ENCODE measurements at regions not wholly inside any gene's neighbourhood (a gene's known extent, or its start where the extent isn't known, plus 50 kb on each side); places are given as distances from the start of the nearest gene placed in this dataset.

- Histone ChIP-seq H3K9me3 (ENCODE audit: insufficient read depth, low read depth, low read length) (peaks cover 2% of the 10 kb centered on the region), H3K27me3 (ENCODE audit: insufficient read depth, low read length) (no peaks in the 10 kb centered on the region), H3K36me3 (ENCODE audit: insufficient read depth, low read depth, low read length) (no peaks in the 10 kb centered on the region), H3K4me1 (ENCODE audit: insufficient read depth, low read length) (no peaks in the 10 kb centered on the region), H3K4me3 (ENCODE audit: low read length) (no peak overlapping the region), H3K27ac (ENCODE audit: low read length) (no peak overlapping the region), H3K9ac (ENCODE audit: low read depth, low read length) (no peak overlapping the region)
Measured at GRCh38 chr4:38452542-38452941, 211.5 kb upstream of the KLF3 start.

- no peak overlapping the region for H3K4me3 ChIP-seq (ENCODE audit: low read length)
Measured at GRCh38 chr4:38453253-38453881, 210.6 kb upstream of the KLF3 start.

GRCh38 chr4:38454284-38454683, 209.7 kb upstream of the KLF3 start:
- Histone ChIP-seq H3K4me1 (ENCODE audit: insufficient read depth, low read length) (no peaks in the 10 kb centered on the region), H3K27ac (ENCODE audit: low read length) (no peak overlapping the region), H3K36me3 (ENCODE audit: insufficient read depth, low read depth, low read length) (no peaks in the 10 kb centered on the region), H3K9ac (ENCODE audit: low read depth, low read length) (no peak overlapping the region), H3K9me3 (ENCODE audit: insufficient read depth, low read depth, low read length) (no peaks in the 10 kb centered on the region; the same call in 1 of the 2 replicates), H3K4me3 (ENCODE audit: low read length) (no peak overlapping the region), H3K27me3 (ENCODE audit: insufficient read depth, low read length) (no peaks in the 10 kb centered on the region)

More at GRCh38 chr4:38453253-38453881, 210.6 kb upstream of the KLF3 start:
- Histone ChIP-seq H3K27me3 (ENCODE audit: insufficient read depth, low read length) (no peaks in the 10 kb centered on the region), H3K27ac (ENCODE audit: low read length) (no peak overlapping the region), H3K9me3 (ENCODE audit: insufficient read depth, low read depth, low read length) (peaks cover 2% of the 10 kb centered on the region), H3K4me1 (ENCODE audit: insufficient read depth, low read length) (no peaks in the 10 kb centered on the region), H3K36me3 (ENCODE audit: insufficient read depth, low read depth, low read length) (no peaks in the 10 kb centered on the region), H3K9ac (ENCODE audit: low read depth, low read length) (no peak overlapping the region)

DNA sequence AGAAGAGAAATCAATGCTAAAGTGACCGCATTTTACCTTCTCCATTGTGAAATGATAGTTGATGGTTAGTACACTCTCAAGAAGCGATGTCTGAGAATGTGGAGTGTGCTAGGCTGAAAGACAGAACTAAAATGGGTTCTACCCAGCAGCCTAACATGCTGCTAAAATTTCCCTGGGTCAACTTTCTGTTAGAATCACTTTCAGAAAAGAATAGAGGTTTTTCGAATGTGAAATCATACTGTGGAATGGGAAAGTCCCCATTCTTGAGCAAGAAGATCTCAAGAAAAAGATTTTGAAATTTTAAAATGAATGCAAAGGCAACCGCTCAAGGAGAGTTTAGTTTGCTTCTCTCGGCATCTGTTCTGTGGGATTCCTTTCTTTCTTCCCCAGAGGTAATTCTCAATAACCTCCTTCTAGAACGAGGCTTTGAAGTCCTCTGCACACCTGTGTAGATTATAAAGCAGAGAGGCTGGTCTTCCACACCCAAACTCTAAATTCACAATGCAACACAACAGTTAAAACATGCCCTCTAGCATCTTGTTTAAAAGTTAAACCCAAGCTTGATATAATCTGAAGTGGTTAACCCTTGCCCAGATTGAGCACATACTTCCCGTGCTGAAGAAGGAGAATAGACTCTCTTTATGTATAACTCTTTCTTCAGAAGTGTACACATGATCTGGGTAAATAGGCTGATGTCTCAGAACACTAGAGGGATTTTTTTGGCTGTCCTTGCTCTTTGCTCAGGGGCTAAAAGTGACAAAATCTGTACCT, 208.7 kb upstream of the KLF3 start:
- H3K27ac ChIP-seq (ENCODE audit: low read length) = no peak overlapping the region
- H3K9me3 ChIP-seq (ENCODE audit: insufficient read depth, low read depth, low read length) = no peaks in the 10 kb centered on the region
- no peak overlapping the region for H3K4me3 ChIP-seq (ENCODE audit: low read length)
- H3K27me3 ChIP-seq (ENCODE audit: insufficient read depth, low read length) = no peaks in the 10 kb centered on the region
- no peaks in the 10 kb centered on the region for H3K4me1 ChIP-seq (ENCODE audit: insufficient read depth, low read length)
- no peaks in the 10 kb centered on the region for H3K36me3 ChIP-seq (ENCODE audit: insufficient read depth, low read depth, low read length)
- no peak overlapping the region for H3K9ac ChIP-seq (ENCODE audit: low read depth, low read length)

DNA sequence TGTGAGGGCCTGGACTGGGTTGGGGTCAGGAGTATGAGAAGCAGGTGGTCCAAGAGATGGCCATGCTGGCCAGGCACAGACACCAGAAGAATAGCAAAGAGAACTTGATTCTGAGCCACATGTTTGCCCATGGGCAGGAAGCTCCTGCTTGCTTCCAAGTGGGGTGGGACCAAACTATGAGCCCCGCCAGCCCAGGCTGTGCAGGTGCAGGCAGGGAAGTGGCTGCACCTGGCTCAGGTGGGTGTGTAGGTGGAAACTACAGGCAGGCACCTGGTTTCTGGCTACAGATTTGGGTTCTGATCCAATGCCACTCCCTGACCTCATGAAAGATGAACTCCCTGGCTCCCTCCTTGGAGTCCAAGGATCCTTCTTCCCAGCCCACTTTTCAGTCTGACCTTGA, 207.9 kb upstream of the KLF3 start:
- H3K9me3 ChIP-seq (ENCODE audit: insufficient read depth, low read depth, low read length) = no peaks in the 10 kb centered on the region
- H3K27me3 ChIP-seq (ENCODE audit: insufficient read depth, low read length) = no peaks in the 10 kb centered on the region
- H3K36me3 ChIP-seq (ENCODE audit: insufficient read depth, low read depth, low read length) = no peaks in the 10 kb centered on the region
- no peak overlapping the region for H3K27ac ChIP-seq (ENCODE audit: low read length)
- no peak overlapping the region for H3K4me3 ChIP-seq (ENCODE audit: low read length)
- no peaks in the 10 kb centered on the region for H3K4me1 ChIP-seq (ENCODE audit: insufficient read depth, low read length)
- H3K9ac ChIP-seq (ENCODE audit: low read depth, low read length) = no peak overlapping the region

DNA sequence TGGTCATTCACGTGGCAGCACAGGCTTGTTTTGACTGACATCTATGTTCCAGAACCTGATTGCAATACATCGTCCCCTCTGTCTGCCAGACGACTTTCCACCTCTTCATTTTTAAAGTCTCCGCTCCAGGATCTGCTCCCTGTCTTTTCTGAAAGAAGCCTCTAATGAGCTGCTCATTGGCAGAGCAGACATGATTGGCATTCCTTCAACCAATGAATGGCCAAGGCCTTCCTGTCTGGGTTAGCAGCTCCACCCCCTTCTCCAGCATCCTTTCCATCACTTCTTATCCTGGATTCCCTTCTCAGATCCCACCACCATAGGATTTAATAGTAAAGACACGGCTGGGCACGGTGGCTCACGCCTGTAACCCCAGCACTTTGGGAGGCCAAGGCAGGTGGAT, 202.7 kb upstream of the KLF3 start:
- no peaks in the 10 kb centered on the region for H3K36me3 ChIP-seq (ENCODE audit: insufficient read depth, low read depth, low read length)
- no peak overlapping the region for H3K27ac ChIP-seq (ENCODE audit: low read length)
- H3K4me3 ChIP-seq (ENCODE audit: low read length) = no peak overlapping the region
- 0 out of 2 replicates have a peak, but pooled peaks cover 3% of the 10 kb centered on the region for H3K9me3 ChIP-seq (ENCODE audit: insufficient read depth, low read depth, low read length)
- H3K27me3 ChIP-seq (ENCODE audit: insufficient read depth, low read length) = no peaks in the 10 kb centered on the region
- no peak overlapping the region for H3K9ac ChIP-seq (ENCODE audit: low read depth, low read length)
- H3K4me1 ChIP-seq (ENCODE audit: insufficient read depth, low read length) = no peaks in the 10 kb centered on the region

DNA sequence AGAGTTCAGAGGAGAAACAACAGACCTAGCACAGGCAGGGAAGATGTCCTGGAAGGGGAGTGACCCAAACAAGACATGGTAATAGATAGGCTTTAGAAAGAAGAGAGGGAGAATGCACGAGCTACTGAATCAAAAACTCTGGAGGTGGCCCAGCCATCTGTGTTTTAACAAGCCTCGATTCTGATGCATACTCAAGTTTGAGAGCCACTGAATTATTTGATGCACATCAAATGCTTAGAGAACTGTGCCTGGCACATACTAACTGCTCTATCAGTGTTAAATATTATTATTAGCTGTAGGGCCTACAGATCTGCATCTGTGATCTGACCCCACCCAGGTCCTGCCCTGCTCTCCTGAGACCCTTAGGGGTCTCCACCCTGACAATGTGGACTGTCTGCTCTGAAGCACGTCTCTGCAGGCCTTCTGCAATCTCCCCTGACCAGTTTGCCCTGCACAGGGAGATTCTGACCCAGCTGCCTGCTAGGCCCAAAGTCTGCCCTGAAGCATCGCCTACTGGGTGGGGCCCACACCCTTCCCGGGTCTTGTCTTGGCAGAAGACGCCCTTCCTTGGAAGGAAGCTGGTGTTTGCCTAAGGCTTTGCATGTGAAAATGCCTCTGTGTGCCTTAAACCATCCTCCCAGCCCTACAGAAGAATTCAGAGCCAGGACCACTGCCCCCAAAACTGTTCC, 201.5 kb upstream of the KLF3 start:
- H3K36me3 ChIP-seq (ENCODE audit: insufficient read depth, low read depth, low read length) = no peaks in the 10 kb centered on the region
- peaks cover 15% of the 10 kb centered on the region; the same call in 1 of the 2 replicates for H3K9me3 ChIP-seq (ENCODE audit: insufficient read depth, low read depth, low read length)
- no peaks in the 10 kb centered on the region for H3K4me1 ChIP-seq (ENCODE audit: insufficient read depth, low read length)
- no peak overlapping the region for H3K27ac ChIP-seq (ENCODE audit: low read length)
- H3K9ac ChIP-seq (ENCODE audit: low read depth, low read length) = no peak overlapping the region
- H3K4me3 ChIP-seq (ENCODE audit: low read length) = no peak overlapping the region
- H3K27me3 ChIP-seq (ENCODE audit: insufficient read depth, low read length) = no peaks in the 10 kb centered on the region

DNA sequence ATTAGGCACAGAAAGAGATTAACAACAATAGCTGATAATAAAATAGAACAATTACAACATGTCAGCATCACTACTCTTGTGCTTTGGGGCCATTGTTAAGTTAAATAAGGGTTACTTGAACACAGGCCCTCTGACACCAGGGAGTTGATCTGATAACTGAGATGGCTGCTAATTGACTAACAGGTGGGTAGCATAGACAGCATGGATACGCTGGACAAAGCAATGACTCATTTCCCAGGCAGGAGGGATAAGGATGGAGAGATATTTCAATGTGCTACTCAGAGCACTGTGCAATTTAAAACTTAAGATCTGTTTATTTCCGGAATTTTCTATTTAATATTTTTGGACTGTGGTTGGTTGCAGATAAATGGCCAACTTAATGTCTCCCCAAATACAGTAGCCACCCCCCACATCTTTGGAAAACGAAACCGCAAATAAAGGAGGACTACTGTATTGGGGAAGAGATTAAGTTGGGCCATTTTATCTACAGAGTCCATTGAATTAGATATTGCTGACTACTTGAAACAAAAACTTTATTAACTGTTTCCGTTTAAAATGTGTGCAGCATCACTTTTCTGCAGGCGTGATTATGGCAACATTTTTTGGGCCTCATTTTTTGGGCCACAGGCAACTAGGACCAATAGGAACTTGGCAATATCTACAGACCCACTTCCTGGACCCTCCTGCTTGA, 200.6 kb upstream of the KLF3 start:
- Histone ChIP-seq H3K36me3 (ENCODE audit: insufficient read depth, low read depth, low read length) (no peaks in the 10 kb centered on the region), H3K9ac (ENCODE audit: low read depth, low read length) (no peak overlapping the region), H3K27ac (ENCODE audit: low read length) (no peak overlapping the region), H3K4me3 (ENCODE audit: low read length) (no peak overlapping the region), H3K27me3 (ENCODE audit: insufficient read depth, low read length) (no peaks in the 10 kb centered on the region), H3K4me1 (ENCODE audit: insufficient read depth, low read length) (no peaks in the 10 kb centered on the region), H3K9me3 (ENCODE audit: insufficient read depth, low read depth, low read length) (peaks cover 16% of the 10 kb centered on the region; the same call in 1 of the 2 replicates)

DNA sequence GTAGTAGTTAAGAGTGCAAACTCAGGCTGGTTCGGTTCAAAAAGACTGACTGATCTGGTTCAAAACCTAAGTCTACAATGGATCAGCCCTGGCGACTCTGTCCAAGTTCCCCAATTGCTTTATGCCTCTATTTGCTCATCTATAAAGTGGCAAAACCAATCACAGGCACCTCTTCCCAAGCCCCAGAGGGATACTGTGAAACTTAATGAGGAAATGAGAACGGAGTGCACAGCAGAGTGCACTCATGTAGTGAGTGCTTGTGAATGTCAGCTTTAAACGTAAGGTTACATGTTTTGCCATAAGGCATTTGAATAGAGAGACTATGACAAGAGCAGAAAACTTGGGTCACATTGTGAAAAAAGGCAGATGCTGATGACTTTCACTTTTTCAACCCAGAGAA, 199.7 kb upstream of the KLF3 start:
- H3K4me3 ChIP-seq (ENCODE audit: low read length) = no peak overlapping the region
- H3K27ac ChIP-seq (ENCODE audit: low read length) = no peak overlapping the region
- peaks cover 16% of the 10 kb centered on the region; the same call in 1 of the 2 replicates for H3K9me3 ChIP-seq (ENCODE audit: insufficient read depth, low read depth, low read length)
- H3K4me1 ChIP-seq (ENCODE audit: insufficient read depth, low read length) = no peaks in the 10 kb centered on the region
- H3K27me3 ChIP-seq (ENCODE audit: insufficient read depth, low read length) = no peaks in the 10 kb centered on the region
- H3K36me3 ChIP-seq (ENCODE audit: insufficient read depth, low read depth, low read length) = no peaks in the 10 kb centered on the region
- H3K9ac ChIP-seq (ENCODE audit: low read depth, low read length) = no peak overlapping the region

GRCh38 chr4:38466401-38466800, 197.6 kb upstream of the KLF3 start:
- H3K9ac ChIP-seq (ENCODE audit: low read depth, low read length) = no peak overlapping the region
- no peak overlapping the region for H3K27ac ChIP-seq (ENCODE audit: low read length)
- no peaks in the 10 kb centered on the region for H3K4me1 ChIP-seq (ENCODE audit: insufficient read depth, low read length)
- H3K9me3 ChIP-seq (ENCODE audit: insufficient read depth, low read depth, low read length) = peaks cover 16% of the 10 kb centered on the region; the same call in 1 of the 2 replicates
- H3K27me3 ChIP-seq (ENCODE audit: insufficient read depth, low read length) = no peaks in the 10 kb centered on the region
- no peak overlapping the region for H3K4me3 ChIP-seq (ENCODE audit: low read length)
- no peaks in the 10 kb centered on the region for H3K36me3 ChIP-seq (ENCODE audit: insufficient read depth, low read depth, low read length)

DNA sequence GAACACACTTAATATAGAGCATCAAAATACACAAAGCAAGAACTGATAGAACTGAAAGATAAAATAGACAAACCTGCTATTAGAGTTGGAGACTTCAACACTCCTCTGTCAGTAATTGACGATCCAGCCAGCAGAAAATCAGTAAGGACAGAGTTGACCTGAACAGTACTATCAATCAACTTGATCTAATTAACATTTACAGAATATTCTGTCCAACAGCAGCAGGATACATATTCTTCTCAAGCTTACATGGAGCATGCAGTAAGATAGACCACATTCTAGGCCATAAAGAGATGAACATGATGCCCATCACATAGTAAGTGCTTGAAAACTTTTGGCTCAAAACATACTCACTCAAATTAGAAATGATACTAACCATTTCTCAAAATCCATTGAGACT, 196.7 kb upstream of the KLF3 start:
- no peaks in the 10 kb centered on the region for H3K36me3 ChIP-seq (ENCODE audit: insufficient read depth, low read depth, low read length)
- peaks cover 16% of the 10 kb centered on the region; the same call in 1 of the 2 replicates for H3K9me3 ChIP-seq (ENCODE audit: insufficient read depth, low read depth, low read length)
- H3K27me3 ChIP-seq (ENCODE audit: insufficient read depth, low read length) = no peaks in the 10 kb centered on the region
- no peaks in the 10 kb centered on the region for H3K4me1 ChIP-seq (ENCODE audit: insufficient read depth, low read length)
- no peak overlapping the region for H3K4me3 ChIP-seq (ENCODE audit: low read length)
- H3K9ac ChIP-seq (ENCODE audit: low read depth, low read length) = no peak overlapping the region
- H3K27ac ChIP-seq (ENCODE audit: low read length) = no peak overlapping the region

Data from iPS-20b (cell line).